ENCODE measurements at regions not wholly inside any gene's neighbourhood (a gene's known extent, or its start where the extent isn't known, plus 50 kb on each side); places are given as distances from the start of the nearest gene placed in this dataset.

DNA sequence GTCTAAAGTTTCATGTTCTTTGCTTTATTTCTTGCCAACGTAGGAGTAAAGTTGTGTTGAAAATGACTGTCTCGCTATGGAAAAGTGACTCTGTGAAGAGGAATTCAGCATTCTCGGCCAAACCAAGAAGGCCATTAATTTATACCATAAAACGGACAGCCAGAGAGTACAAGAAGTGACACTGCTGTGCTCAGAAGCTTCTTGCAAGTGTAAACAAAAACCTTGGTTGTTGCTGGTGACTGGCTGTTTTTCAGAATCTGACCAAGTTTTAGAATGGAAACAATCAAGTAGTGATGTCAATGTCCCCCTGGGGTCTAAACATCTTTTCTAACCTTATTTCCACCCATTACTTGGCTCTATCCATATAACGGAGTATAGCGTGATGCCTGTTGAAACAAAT lies 201.9 kb downstream of the INHBA start:
- no peak overlapping the region for H3K4me3 ChIP-seq
- no peaks in the 10 kb centered on the region for H3K4me1 ChIP-seq (replicated peaks in 1 of 2)
- no peak overlapping the region for H3K27ac ChIP-seq
- in situ Hi-C loops (cut with MboI; ENCODE audit: low pct_unique_long_range_greater_than_20kb in 2 of 9, low sequenced_read_pairs in 9 of 9, unreplicated experiment in 9 of 9) = no loop called here
- WGBS, 10 experiments = 17 to 100% (median 74%) methylated on average over 1 to 6 of the region's 6 CpGs; no CpG with 5 or more reads in 2 of the 10 experiments
- ATAC-seq (replicated peaks in 6 of 8) = no peak

DNA sequence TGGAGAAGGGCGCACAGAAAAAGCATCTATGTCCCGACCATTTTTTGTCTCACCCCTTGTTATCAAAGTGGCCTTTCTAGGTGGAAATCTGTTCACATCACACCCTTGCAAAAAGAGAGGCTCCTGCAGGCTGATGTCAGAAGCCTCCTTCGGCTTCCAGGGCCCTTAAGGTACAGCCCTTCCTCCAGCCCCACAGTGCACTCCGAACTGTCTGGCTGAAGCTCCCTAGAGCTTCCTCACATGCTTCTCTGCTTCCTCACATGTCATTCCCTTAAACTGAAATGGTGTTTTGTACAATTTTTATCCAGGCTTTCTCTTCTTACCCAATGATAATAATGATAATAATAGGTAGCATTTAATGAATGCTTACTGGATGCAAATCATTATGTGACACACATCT lies 210.3 kb downstream of the INHBA start:
- 72 to 100% (median 90%) methylated on average over 1 to 3 of the region's 4 CpGs; no CpG with 5 or more reads in 1 of the 10 experiments for WGBS, 10 experiments
- in situ Hi-C loops (cut with MboI; ENCODE audit: low pct_unique_long_range_greater_than_20kb in 2 of 9, low sequenced_read_pairs in 9 of 9, unreplicated experiment in 9 of 9) = no loop called here
- Histone ChIP-seq H3K4me1 (replicated peaks in 1 of 2) (peaks cover 0 to 4% of the 10 kb centered on the region in 2 donors), H3K27ac (no peak overlapping the region), H3K4me3 (no peak overlapping the region)
- ATAC-seq (replicated peaks in 6 of 8) = peak in 4 of 8 experiments; percentile 18 to 48 (median 35)

DNA sequence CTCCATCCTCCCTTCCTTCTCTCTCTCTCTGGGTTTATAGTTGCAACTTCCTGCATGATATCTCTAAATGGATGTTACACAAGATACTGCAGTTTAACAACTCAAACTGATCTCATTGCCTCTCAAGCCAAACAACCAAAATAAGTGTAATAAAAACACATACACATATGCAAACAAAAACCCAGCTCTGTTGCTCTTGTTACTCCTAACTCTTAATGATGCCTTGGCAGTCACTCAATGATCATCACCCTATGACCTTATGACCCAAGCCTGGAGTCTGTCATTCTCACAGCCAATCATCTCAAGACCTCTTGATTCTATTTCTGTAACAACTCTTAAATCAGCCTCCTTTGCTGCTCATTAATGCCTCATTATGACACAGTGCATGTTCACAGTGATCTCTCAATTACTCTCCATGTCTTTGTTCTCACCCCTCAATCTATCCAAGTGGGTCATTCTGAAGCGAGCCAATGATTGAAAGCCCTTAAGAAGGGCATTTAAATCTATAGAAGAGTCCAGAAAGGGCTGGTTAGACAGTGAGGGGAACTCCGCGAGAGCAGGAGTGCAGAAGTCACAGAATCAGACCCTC lies 210.9 kb downstream of the INHBA start:
- in situ Hi-C loops (cut with MboI; ENCODE audit: low pct_unique_long_range_greater_than_20kb in 2 of 9, low sequenced_read_pairs in 9 of 9, unreplicated experiment in 9 of 9) = no loop called here
- Histone ChIP-seq H3K4me3 (no peak overlapping the region), H3K27ac (no peak overlapping the region), H3K4me1 (replicated peaks in 1 of 2) (peaks cover 0 to 4% of the 10 kb centered on the region in 2 donors)
- ATAC-seq (replicated peaks in 6 of 8) = peak in 5 of 8 experiments; percentile 57 to 84 (median 76)
- 0 to 100% (median 60%) methylated on average over 1 to 3 of the region's 3 CpGs; no CpG with 5 or more reads in 3 of the 10 experiments for WGBS, 10 experiments

DNA sequence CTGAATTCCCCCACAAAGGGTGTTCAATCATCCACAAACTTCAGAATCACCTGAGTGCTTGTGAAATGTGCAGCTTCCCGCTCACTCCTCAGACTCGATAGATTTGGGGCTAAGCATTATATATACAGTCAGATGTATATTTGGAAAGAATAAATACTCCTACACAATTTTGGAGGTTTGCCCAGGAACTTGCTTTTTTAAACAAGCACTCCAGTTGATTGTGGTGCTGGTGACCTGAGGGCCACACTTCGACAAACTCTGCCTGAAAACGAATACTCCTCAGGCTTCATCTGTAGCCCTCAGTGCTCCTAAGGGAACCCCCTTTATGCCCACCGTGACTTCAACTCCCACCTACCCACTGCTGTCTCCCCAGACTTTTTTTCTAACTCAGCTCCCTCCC lies 211.6 kb downstream of the INHBA start:
- Histone ChIP-seq H3K4me3 (no peak overlapping the region), H3K4me1 (replicated peaks in 1 of 2) (peaks cover 0 to 4% of the 10 kb centered on the region in 2 donors), H3K27ac (no peak overlapping the region)
- no peak for ATAC-seq (replicated peaks in 6 of 8)
- WGBS, 10 experiments = 0 to 100% (median 78%) methylated on average over 1 to 4 of the region's 5 CpGs; no CpG with 5 or more reads in 2 of the 10 experiments
- in situ Hi-C loops (cut with MboI; ENCODE audit: low pct_unique_long_range_greater_than_20kb in 2 of 9, low sequenced_read_pairs in 9 of 9, unreplicated experiment in 9 of 9) = no loop called here

DNA sequence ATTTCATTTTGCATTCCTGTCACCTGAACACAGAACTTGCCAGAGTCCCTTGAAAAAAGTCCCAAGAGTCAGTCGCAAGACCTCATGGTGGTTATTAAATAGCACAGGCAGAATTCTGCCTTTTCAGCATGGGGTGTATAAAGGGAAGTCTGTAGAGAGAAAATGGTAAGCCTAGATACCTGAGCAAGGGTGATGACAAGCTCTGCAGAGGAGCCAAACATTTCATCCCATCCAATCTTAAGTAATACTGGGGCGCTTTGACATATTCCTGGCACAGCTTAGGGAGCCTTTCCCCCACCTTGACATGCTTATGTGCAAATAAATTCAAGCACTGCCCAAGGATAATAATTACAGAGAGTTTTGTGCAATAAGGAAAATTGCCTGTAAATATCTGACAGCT lies 213.0 kb downstream of the INHBA start:
- Histone ChIP-seq H3K27ac (no peak overlapping the region), H3K4me1 (replicated peaks in 1 of 2) (peaks cover 0 to 4% of the 10 kb centered on the region in 2 donors), H3K4me3 (no peak overlapping the region)
- 83 to 100% (median 98%) methylated on average over 1 to 2 of the region's 2 CpGs; no CpG with 5 or more reads in 2 of the 10 experiments for WGBS, 10 experiments
- ATAC-seq (replicated peaks in 6 of 8) = no peak
- in situ Hi-C loops (cut with MboI; ENCODE audit: low pct_unique_long_range_greater_than_20kb in 2 of 9, low sequenced_read_pairs in 9 of 9, unreplicated experiment in 9 of 9) = no loop called here

DNA sequence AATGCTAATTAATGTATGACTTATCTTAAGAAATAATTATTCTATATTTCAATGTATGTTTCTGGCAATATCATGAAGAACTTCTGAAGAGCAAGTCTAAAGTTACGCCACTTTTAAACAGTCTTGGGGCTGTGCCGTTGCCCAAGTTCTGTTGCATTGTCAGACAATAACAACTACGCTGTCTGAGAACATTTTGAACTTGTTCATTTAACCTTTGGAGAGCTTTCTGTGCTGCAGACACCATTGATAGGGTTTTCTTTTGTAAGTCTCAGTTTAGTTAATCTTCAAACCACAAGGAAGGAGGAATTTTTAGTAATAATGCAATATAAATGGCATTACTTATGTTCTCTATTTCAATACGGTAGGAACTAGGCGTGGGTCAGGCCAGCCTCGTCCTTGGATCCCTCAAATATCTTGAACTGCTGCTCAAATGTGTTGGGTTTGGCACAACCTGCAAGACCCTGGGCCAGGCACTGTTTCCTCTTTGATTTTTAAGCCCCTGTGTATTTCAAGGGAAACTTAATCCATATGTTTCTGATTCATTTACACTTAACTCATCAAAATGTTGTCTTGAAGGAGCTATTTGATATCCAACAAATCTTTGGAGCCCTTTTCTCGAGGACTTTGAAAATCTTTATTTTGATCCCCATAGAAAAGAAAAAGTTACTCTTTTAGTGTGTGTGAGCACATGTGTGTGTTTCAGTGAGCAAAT lies 215.5 kb downstream of the INHBA start:
- in situ Hi-C loops (cut with MboI; ENCODE audit: low pct_unique_long_range_greater_than_20kb in 2 of 9, low sequenced_read_pairs in 9 of 9, unreplicated experiment in 9 of 9) = no loop called here
- 35 to 100% (median 85%) methylated on average over 1 to 6 of the region's 7 CpGs for WGBS, 10 experiments
- Histone ChIP-seq H3K27ac (no peak overlapping the region), H3K4me1 (replicated peaks in 1 of 2) (peaks cover 0 to 2% of the 10 kb centered on the region in 2 donors), H3K4me3 (no peak overlapping the region)
- no peak for ATAC-seq (replicated peaks in 6 of 8)

DNA sequence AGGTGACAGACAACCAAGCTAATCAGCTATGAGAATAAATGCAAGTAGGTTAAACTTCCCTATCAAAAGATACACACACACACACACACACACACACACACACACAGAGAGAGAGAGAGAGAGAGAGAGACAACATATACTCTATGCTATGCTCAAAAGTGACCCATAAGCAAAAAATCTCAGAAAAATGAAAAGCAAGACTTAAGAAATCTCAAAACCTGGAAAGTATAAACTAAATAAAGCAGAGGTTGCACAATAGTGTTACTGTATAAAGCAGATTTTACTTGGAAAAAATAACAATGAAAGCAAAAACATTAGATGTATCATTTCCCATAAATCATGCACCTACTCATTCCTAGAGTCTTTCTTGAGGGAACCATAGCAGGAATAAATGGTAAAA lies 221.5 kb downstream of the INHBA start:
- Histone ChIP-seq H3K4me3 (no peak overlapping the region), H3K4me1 (replicated peaks in 1 of 2) (no peaks in the 10 kb centered on the region), H3K27ac (no peak overlapping the region)
- in situ Hi-C loops (cut with MboI; ENCODE audit: low pct_unique_long_range_greater_than_20kb in 2 of 9, low sequenced_read_pairs in 9 of 9, unreplicated experiment in 9 of 9) = no loop called here
- no peak for ATAC-seq (replicated peaks in 6 of 8)

DNA sequence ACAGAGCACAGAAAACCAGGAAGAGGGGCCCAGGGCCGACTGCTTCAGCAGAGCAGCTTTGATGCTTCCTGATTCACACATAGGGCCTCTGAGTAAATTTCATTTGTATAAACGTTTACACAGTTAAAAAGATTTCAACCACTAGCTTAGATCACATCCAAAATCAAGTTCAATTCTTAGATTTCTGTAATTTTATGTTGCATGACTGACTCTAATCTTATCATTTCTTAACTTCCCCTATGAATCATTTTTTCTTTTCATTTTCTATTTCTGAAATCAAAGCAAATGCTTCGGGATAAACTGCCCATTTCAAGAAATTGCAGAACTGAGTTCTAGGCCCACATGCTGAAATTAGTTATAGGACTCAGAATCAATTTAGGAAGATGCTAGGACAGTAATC lies 224.7 kb downstream of the INHBA start:
- 42 to 86% (median 55%) methylated on average over 2 to 3 of the region's 3 CpGs for WGBS, 10 experiments
- no peak overlapping the region for H3K4me3 ChIP-seq
- ATAC-seq (replicated peaks in 6 of 8) = no peak
- H3K4me1 ChIP-seq (replicated peaks in 1 of 2) = no peaks in the 10 kb centered on the region
- no peak overlapping the region for H3K27ac ChIP-seq
- in situ Hi-C loops (cut with MboI; ENCODE audit: low pct_unique_long_range_greater_than_20kb in 2 of 9, low sequenced_read_pairs in 9 of 9, unreplicated experiment in 9 of 9) = no loop called here

DNA sequence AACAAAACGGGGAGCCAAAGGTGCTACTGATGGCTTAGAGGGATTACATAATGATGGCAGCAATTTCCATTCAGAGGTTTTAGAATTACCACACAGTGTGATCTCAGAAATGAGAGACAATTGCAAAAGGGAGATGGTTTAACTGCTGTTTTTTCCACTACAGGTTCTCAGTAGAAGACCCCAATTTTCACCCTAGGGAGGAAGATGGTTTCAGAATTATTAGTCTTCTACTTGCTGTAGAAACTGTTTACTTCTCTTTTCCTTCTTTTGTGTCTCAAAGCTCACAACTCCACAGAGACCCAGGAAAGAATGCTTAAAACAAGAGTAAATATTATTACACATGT lies 226.5 kb downstream of the INHBA start:
- Histone ChIP-seq H3K27ac (no peak overlapping the region), H3K4me3 (no peak overlapping the region), H3K4me1 (replicated peaks in 1 of 2) (no peaks in the 10 kb centered on the region)
- 18 to 100% (median 58%) methylated on average over 1 of the region's 1 CpG; no CpG with 5 or more reads in 4 of the 10 experiments for WGBS, 10 experiments
- in situ Hi-C loops (cut with MboI; ENCODE audit: low pct_unique_long_range_greater_than_20kb in 2 of 9, low sequenced_read_pairs in 9 of 9, unreplicated experiment in 9 of 9) = no loop called here
- ATAC-seq (replicated peaks in 6 of 8) = peak in 1 of 8 experiments; percentile 17

DNA sequence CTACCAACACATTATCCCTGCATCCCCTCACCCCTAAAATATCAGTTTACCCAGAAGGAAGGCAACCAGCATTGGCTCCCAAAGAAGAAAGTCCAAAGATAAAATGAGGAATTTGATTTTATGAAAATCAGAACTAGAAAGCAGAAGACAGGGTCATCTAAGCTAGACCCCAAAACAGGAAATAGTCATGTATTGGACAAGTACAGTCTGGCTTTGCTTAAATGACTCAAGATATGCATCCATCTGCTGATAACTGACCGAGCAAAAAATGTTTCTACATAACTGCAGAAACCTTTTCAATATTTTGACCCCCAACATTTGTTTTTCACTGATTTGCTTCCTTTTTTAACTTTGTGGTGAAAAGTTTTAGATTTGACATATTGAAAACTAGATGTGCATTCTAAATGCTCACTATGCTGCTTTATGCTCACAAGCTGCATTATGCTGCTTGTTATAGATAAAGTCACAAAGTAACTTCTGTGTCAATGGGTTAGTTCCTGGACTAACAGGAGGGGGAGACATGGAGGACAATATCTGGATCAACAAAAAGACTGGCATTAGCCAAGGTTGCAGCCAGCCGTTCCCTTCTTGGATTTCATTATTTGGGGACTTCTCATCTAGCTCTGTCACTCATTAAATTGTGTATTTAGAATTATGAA lies 227.0 kb downstream of the INHBA start:
- H3K4me3 ChIP-seq = no peak overlapping the region
- no peak for ATAC-seq (replicated peaks in 6 of 8)
- no peak overlapping the region for H3K27ac ChIP-seq
- 60 to 86% (median 76%) methylated on average over 1 to 2 of the region's 2 CpGs; no CpG with 5 or more reads in 2 of the 10 experiments for WGBS, 10 experiments
- in situ Hi-C loops (cut with MboI; ENCODE audit: low pct_unique_long_range_greater_than_20kb in 2 of 9, low sequenced_read_pairs in 9 of 9, unreplicated experiment in 9 of 9) = no loop called here
- H3K4me1 ChIP-seq (replicated peaks in 1 of 2) = no peaks in the 10 kb centered on the region

DNA sequence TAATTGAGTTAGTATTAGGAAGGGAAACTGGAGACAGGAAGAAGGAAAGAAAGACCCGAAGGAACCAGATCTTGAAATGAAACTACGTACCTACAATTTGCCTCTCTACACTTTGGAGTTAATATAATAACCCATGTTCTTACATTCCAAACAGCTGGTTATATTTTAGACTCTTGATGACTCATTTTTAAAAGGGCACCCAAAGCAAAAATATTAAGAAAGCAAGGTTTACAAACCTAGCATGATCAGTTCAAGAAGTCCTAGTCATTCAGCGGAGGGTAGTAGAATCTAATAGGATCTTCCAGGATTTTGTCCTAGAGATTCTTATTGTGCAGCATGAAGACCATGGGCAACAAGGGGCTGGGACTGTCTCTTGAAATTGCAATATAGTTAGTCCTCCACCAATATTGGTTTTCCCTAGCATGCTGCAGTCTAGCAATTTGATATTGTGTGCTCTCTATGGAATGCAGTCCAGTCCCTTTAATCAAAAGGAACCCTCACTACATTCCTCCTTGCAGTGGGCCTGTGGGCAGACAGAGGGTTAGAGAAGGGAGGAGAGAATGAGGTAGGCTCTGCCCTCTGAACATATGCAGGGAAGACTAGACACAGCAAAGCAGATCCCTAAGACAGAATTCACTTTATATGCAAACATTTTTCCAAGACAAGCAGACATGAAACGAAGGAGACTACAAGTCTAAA lies 230.3 kb downstream of the INHBA start:
- peak in 3 of 8 experiments; percentile 9 to 40 (median 25) for ATAC-seq (replicated peaks in 6 of 8)
- no peak overlapping the region for H3K4me3 ChIP-seq
- H3K27ac ChIP-seq = no peak overlapping the region
- 27 to 100% (median 90%) methylated on average over 1 to 4 of the region's 4 CpGs; no CpG with 5 or more reads in 1 of the 10 experiments for WGBS, 10 experiments
- in situ Hi-C loops (cut with MboI; ENCODE audit: low pct_unique_long_range_greater_than_20kb in 2 of 9, low sequenced_read_pairs in 9 of 9, unreplicated experiment in 9 of 9) = no loop called here
- H3K4me1 ChIP-seq (replicated peaks in 1 of 2) = no peaks in the 10 kb centered on the region

DNA sequence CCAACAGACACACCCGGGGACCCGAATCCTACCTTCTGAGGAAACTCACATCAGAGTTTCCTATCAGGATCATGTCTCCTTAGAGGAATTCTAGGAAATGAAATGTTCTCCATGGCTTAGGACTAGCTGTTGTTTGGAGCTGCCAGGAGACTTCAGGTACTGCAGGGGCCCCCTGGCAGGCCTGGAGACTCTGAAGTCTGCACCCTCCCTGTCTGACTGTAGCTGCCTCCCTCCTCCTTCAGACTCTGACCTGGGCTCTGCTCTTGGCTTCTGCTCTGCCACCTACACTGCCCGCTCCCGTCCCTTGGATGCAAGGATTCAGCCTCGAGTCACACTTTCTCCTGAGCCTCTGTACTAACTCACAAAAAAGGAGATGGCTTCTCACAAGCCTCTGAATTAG lies 232.8 kb downstream of the INHBA start:
- in situ Hi-C loops (cut with MboI; ENCODE audit: low pct_unique_long_range_greater_than_20kb in 2 of 9, low sequenced_read_pairs in 9 of 9, unreplicated experiment in 9 of 9) = no loop called here
- 70 to 100% (median 84%) methylated on average over 1 to 4 of the region's 5 CpGs; no CpG with 5 or more reads in 4 of the 10 experiments for WGBS, 10 experiments
- no peak for ATAC-seq (replicated peaks in 6 of 8)
- H3K27ac ChIP-seq = no peak overlapping the region
- H3K4me1 ChIP-seq (replicated peaks in 1 of 2) = no peaks in the 10 kb centered on the region
- no peak overlapping the region for H3K4me3 ChIP-seq

DNA sequence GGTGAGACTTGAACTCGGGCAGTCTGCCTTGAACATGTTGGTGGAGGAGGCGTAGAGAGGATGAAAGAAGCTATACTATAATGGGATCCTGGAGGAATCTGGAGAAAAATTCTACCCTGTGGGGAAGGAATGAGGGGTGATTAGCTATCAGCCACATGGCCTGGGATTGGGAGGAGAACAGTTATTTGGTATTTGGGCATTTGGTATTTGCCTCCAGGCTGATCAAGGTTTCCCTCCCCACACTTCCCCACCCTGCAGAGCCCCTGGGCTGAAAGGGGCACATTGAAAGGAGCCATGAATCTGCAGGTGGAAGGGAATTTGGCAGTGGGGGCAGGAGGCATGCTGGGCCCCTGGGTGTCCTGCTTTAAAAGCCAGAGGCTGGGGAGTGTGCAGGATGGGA lies 235.3 kb downstream of the INHBA start:
- no peak overlapping the region for H3K27ac ChIP-seq
- WGBS, 10 experiments = 75 to 100% (median 89%) methylated on average over 1 to 2 of the region's 2 CpGs; no CpG with 5 or more reads in 3 of the 10 experiments
- in situ Hi-C loops (cut with MboI; ENCODE audit: low pct_unique_long_range_greater_than_20kb in 2 of 9, low sequenced_read_pairs in 9 of 9, unreplicated experiment in 9 of 9) = no loop called here

More for the DNA sequence above, 235.3 kb downstream of the INHBA start:
- Histone ChIP-seq H3K4me3 (no peak overlapping the region), H3K4me1 (replicated peaks in 1 of 2) (no peaks in the 10 kb centered on the region)
- no peak for ATAC-seq (replicated peaks in 6 of 8)
